ENCODE measurements at regions not wholly inside any gene's neighbourhood (a gene's known extent, or its start where the extent isn't known, plus 50 kb on each side); places are given as distances from the start of the nearest gene placed in this dataset.

DNA sequence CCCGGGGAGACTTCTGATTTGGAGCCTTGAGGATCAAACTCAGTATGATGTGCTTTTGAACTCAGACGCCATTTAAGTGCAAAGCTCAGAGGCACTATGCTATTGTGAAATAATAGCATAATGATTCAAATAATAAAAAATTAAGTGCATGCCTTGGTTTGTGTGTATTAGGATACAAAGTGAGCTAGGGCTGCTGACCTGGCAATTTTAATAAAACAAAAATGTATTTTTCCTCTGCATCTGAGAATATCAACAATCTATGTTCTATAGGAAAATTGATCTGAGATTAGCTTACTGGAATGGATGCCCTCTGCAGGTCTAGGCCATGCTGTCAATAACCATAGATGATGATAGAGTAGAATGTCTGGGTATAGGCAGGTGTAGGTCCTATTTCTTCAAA, 278.8 kb downstream of the DCDC2C start:
- Histone ChIP-seq H3K36me3 (ENCODE audit: control insufficient read depth in 2 of 2, insufficient read depth in 1 of 2, low read length in 2 of 2) (no peaks in the 10 kb centered on the region), H3K9me3 (ENCODE audit: control insufficient read depth, insufficient read depth, low read depth, low read length) (no peaks in the 10 kb centered on the region), H3K4me3 (ENCODE audit: low read depth, low read length) (no peak overlapping the region), H3K4me1 (ENCODE audit: control insufficient read depth, insufficient read depth, low read length) (no peaks in the 10 kb centered on the region), H3K27ac (ENCODE audit: extremely low read depth, low read depth, low read length) (no peak overlapping the region)
- POLR2A ChIA-PET, result no interaction called here
- no peak for TF ChIP-seq ZNF510 (tag by site-specific recombination; IDR thresholded peaks at IDR 0.05; ENCODE audit: insufficient replicate concordance)
- TF ChIP-seq SP7 (tag by site-specific recombination; IDR thresholded peaks at IDR 0.05), result no peak
- TF ChIP-seq, protein P1, sequence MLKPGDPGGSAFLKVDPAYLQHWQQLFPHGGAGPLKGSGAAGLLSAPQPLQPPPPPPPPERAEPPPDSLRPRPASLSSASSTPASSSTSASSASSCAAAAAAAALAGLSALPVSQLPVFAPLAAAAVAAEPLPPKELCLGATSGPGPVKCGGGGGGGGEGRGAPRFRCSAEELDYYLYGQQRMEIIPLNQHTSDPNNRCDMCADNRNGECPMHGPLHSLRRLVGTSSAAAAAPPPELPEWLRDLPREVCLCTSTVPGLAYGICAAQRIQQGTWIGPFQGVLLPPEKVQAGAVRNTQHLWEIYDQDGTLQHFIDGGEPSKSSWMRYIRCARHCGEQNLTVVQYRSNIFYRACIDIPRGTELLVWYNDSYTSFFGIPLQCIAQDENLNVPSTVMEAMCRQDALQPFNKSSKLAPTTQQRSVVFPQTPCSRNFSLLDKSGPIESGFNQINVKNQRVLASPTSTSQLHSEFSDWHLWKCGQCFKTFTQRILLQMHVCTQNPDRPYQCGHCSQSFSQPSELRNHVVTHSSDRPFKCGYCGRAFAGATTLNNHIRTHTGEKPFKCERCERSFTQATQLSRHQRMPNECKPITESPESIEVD (tag by site-specific recombination; IDR thresholded peaks at IDR 0.05), result no peak
- no peak for TF ChIP-seq ZNF501 (tag by site-specific recombination; IDR thresholded peaks at IDR 0.05)
- TF ChIP-seq, protein P2, sequence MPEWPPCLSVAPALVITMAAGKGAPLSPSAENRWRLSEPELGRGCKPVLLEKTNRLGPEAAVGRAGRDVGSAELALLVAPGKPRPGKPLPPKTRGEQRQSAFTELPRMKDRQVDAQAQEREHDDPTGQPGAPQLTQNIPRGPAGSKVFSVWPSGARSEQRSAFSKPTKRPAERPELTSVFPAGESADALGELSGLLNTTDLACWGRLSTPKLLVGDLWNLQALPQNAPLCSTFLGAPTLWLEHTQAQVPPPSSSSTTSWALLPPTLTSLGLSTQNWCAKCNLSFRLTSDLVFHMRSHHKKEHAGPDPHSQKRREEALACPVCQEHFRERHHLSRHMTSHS (tag by site-specific recombination; IDR thresholded peaks at IDR 0.05), result no peak
- TF ChIP-seq, protein P3, sequence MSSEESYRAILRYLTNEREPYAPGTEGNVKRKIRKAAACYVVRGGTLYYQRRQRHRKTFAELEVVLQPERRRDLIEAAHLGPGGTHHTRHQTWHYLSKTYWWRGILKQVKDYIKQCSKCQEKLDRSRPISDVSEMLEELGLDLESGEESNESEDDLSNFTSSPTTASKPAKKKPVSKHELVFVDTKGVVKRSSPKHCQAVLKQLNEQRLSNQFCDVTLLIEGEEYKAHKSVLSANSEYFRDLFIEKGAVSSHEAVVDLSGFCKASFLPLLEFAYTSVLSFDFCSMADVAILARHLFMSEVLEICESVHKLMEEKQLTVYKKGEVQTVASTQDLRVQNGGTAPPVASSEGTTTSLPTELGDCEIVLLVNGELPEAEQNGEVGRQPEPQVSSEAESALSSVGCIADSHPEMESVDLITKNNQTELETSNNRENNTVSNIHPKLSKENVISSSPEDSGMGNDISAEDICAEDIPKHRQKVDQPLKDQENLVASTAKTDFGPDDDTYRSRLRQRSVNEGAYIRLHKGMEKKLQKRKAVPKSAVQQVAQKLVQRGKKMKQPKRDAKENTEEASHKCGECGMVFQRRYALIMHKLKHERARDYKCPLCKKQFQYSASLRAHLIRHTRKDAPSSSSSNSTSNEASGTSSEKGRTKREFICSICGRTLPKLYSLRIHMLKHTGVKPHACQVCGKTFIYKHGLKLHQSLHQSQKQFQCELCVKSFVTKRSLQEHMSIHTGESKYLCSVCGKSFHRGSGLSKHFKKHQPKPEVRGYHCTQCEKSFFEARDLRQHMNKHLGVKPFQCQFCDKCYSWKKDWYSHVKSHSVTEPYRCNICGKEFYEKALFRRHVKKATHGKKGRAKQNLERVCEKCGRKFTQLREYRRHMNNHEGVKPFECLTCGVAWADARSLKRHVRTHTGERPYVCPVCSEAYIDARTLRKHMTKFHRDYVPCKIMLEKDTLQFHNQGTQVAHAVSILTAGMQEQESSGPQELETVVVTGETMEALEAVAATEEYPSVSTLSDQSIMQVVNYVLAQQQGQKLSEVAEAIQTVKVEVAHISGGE (tag by site-specific recombination; conservative IDR thresholded peaks at IDR 0.05; ENCODE audit: low read depth), result no peak
- CTCF ChIA-PET, result no interaction called here

DNA sequence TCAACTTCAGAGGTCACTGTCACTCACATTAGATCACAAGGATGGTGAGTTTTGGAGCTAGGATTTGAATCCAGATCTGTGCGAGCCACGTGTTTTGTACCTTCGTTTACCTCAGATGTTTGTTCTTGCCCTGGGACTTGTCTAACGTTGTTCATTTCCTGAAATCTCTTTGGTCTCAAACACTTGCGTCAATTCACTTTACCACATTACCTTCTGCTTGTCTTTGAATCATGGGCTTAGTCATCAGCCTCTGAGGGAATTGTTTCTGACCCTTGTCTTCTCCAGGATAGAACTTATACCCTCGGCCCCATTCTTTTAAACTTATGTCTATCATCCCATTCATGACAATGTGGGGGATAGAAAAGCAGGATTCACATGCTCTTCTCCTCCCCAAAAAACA, 282.7 kb downstream of the DCDC2C start:
- Histone ChIP-seq H3K9me3 (ENCODE audit: control insufficient read depth, insufficient read depth, low read depth, low read length) (no peaks in the 10 kb centered on the region), H3K36me3 (ENCODE audit: control insufficient read depth in 2 of 2, insufficient read depth in 1 of 2, low read length in 2 of 2) (no peaks in the 10 kb centered on the region), H3K27ac (ENCODE audit: extremely low read depth, low read depth, low read length) (no peak overlapping the region), H3K4me1 (ENCODE audit: control insufficient read depth, insufficient read depth, low read length) (no peaks in the 10 kb centered on the region), H3K4me3 (ENCODE audit: low read depth, low read length) (no peak overlapping the region)
- CTCF ChIA-PET, result interaction anchor here (0.6 to 0.7 kb wide), 3 partner anchors 220 to 371 kb away, joined by 3 to 4 read pairs (median 4); no protein-coding TSS in a partner anchor
- POLR2A ChIA-PET, result no interaction called here
- TF ChIP-seq, protein P4, sequence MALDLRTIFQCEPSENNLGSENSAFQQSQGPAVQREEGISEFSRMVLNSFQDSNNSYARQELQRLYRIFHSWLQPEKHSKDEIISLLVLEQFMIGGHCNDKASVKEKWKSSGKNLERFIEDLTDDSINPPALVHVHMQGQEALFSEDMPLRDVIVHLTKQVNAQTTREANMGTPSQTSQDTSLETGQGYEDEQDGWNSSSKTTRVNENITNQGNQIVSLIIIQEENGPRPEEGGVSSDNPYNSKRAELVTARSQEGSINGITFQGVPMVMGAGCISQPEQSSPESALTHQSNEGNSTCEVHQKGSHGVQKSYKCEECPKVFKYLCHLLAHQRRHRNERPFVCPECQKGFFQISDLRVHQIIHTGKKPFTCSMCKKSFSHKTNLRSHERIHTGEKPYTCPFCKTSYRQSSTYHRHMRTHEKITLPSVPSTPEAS (tag by site-specific recombination; IDR thresholded peaks at IDR 0.05), result no peak
- TF ChIP-seq ZFP69B (tag by site-specific recombination; IDR thresholded peaks at IDR 0.05) (no peak), SALL2 (tag by site-specific recombination; IDR thresholded peaks at IDR 0.05; ENCODE audit: borderline replicate concordance) (no peak), ZNF571 (tag by site-specific recombination; IDR thresholded peaks at IDR 0.05) (no peak), ZBTB1 (tag by site-specific recombination; IDR thresholded peaks at IDR 0.05) (no peak), ZNF112 (tag by site-specific recombination; IDR thresholded peaks at IDR 0.05) (no peak), BCL11B (tag by site-specific recombination; IDR thresholded peaks at IDR 0.05; ENCODE audit: low read depth) (no peak), ZNF2 (tag by site-specific recombination; IDR thresholded peaks at IDR 0.05) (no peak), HOXD13 (CRISPR knock-in tag; IDR thresholded peaks at IDR 0.05; ENCODE audit: borderline replicate concordance) (no peak), KLF9 (tag by site-specific recombination; IDR thresholded peaks at IDR 0.05; ENCODE audit: low read depth) (no peak), IKZF3 (tag by site-specific recombination; IDR thresholded peaks at IDR 0.05) (no peak), HOXC10 (CRISPR knock-in tag; IDR thresholded peaks at IDR 0.05) (no peak), ZFP37 (tag by site-specific recombination; IDR thresholded peaks at IDR 0.05) (no peak), KLF10 (tag by site-specific recombination; IDR thresholded peaks at IDR 0.05) (no peak), ZNF354C (tag by site-specific recombination; IDR thresholded peaks at IDR 0.05; ENCODE audit: borderline replicate concordance, low read depth) (no peak), ZBTB20 (tag by site-specific recombination; IDR thresholded peaks at IDR 0.05) (no peak)
- TF ChIP-seq, protein P5, sequence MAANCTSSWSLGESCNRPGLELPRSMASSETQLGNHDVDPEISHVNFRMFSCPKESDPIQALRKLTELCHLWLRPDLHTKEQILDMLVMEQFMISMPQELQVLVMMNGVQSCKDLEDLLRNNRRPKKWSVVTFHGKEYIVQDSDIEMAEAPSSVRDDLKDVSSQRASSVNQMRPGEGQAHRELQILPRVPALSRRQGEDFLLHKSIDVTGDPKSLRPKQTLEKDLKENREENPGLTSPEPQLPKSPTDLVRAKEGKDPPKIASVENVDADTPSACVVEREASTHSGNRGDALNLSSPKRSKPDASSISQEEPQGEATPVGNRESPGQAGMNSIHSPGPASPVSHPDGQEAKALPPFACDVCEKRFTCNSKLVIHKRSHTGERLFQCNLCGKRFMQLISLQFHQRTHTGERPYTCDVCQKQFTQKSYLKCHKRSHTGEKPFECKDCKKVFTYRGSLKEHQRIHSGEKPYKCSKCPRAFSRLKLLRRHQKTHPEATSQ (tag by site-specific recombination; IDR thresholded peaks at IDR 0.05), result no peak
- TF ChIP-seq, protein P6, sequence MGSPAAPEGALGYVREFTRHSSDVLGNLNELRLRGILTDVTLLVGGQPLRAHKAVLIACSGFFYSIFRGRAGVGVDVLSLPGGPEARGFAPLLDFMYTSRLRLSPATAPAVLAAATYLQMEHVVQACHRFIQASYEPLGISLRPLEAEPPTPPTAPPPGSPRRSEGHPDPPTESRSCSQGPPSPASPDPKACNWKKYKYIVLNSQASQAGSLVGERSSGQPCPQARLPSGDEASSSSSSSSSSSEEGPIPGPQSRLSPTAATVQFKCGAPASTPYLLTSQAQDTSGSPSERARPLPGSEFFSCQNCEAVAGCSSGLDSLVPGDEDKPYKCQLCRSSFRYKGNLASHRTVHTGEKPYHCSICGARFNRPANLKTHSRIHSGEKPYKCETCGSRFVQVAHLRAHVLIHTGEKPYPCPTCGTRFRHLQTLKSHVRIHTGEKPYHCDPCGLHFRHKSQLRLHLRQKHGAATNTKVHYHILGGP (tag by site-specific recombination; IDR thresholded peaks at IDR 0.05), result no peak
- TF ChIP-seq, protein P7, sequence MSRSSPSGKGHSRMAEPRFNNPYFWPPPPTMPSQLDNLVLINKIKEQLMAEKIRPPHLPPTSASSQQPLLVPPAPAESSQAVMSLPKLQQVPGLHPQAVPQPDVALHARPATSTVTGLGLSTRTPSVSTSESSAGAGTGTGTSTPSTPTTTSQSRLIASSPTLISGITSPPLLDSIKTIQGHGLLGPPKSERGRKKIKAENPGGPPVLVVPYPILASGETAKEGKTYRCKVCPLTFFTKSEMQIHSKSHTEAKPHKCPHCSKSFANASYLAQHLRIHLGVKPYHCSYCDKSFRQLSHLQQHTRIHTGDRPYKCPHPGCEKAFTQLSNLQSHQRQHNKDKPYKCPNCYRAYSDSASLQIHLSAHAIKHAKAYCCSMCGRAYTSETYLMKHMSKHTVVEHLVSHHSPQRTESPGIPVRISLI (tag by site-specific recombination; IDR thresholded peaks at IDR 0.05), result no peak
